K562 (cell line): ENCODE measurements at regions not wholly inside any gene's neighbourhood (a gene's known extent, or its start where the extent isn't known, plus 50 kb on each side); places are given as distances from the start of the nearest gene placed in this dataset.

ENCODE experiments used
- ATAC-seq: fragments of 200-7000 bp; cut with Tn5 transposase; 3 replicates; pipeline ENCODE4 v1.9.1; 2020; ENCODE audit warnings: moderate library complexity
- BruUV-seq: library from RNA; stranded (reverse); fragments of 400-500 nt; replicated peaks from 2 replicates; lab custom pipeline; 2021; lab: Mats Ljungman, UMichigan
- CTCF ChIA-PET: fragments of 300-600 bp; formaldehyde crosslinking; extraction: SDS; loops from one replicate; lab custom pipeline; 2021; ENCODE audit warnings: low intra/inter-chr PET ratio; lab: Yijun Ruan, JAX
- POLR2A ChIA-PET: fragments of 300-600, 350-650 bp; sonication (Branson Sonifier 250); formaldehyde crosslinking; extraction: SDS; loops from one replicate; lab custom pipeline; 2021; ENCODE audit warnings: antibody characterized with exemption, inconsistent platforms; lab: Yijun Ruan, JAX
- DNase-seq, 4 experiments: peaks; one replicate each; pipeline versions ENCODE4 v3.0.0 to v3.0.0-alpha.2; 2011 to 2018; ENCODE audit warnings: low spot score in 3 of 4, mixed read lengths in 3 of 4; ENCODE audit errors: extremely low read depth in 1 of 4
- FAIRE-seq: peaks from 2 replicates; lab custom pipeline; 2011; peaks lifted over from hg19 to GRCh38; lab: Jason Lieb, UNC
- H2AFZ ChIP-seq: 2 replicates; pipeline ENCODE4 v1.6.0; 2011; ENCODE audit warnings: low read depth, low read length, control low read depth, inconsistent platforms
- H3K27ac ChIP-seq: fragments of 200-600 bp; 3 replicates; pipeline ENCODE4 v1.8.0; 2011; ENCODE audit warnings: low read depth, mild to moderate bottlenecking, control low read depth, inconsistent platforms, low read length, moderate library complexity, mixed read lengths; ENCODE audit errors: extremely low read depth
- H3K27me3 ChIP-seq, 2 experiments: fragments of 300-600 bp in 1 of 2; 2 replicates in 1 of 2; 3 replicates in 1 of 2; pipeline versions ENCODE4 v1.6.0 to v1.8.0; 2011; ENCODE audit warnings: inconsistent platforms in 2 of 2, low read length in 2 of 2, mild to moderate bottlenecking in 1 of 2, mixed read lengths in 1 of 2, moderate library complexity in 1 of 2; ENCODE audit not compliant: control insufficient read depth in 2 of 2, insufficient read depth in 2 of 2
- H3K36me3 ChIP-seq: fragments of 300-600 bp; 3 replicates; pipeline ENCODE4 v1.8.0; 2011; ENCODE audit warnings: mild to moderate bottlenecking, low read length, inconsistent platforms; ENCODE audit not compliant: control insufficient read depth, insufficient read depth
- H3K4me1 ChIP-seq, 2 experiments: fragments of 200-600 bp in 1 of 2; replicated peaks in 1 of 2; 2 replicates in 1 of 2; 3 replicates in 1 of 2; pipeline versions ENCODE4 v1.5.1 to v1.8.0; 2011; ENCODE audit warnings: inconsistent platforms in 2 of 2, low read length in 2 of 2, mild to moderate bottlenecking in 1 of 2, mixed read lengths in 1 of 2, moderate library complexity in 1 of 2; ENCODE audit not compliant: control insufficient read depth in 2 of 2, insufficient read depth in 2 of 2
- H3K4me2 ChIP-seq: 2 replicates; pipeline ENCODE4 v1.6.1; 2011; ENCODE audit warnings: low read length, control low read depth, inconsistent platforms, mixed read lengths; ENCODE audit not compliant: insufficient read depth
- H3K4me3 ChIP-seq: fragments of 200-600 bp; sonication (generic), shearing (Covaris generic); 2 replicates; pipeline ENCODE4 v1.5.1; 2016; ENCODE audit warnings: control low read depth, inconsistent platforms
- H3K79me2 ChIP-seq: fragments of 200-600 bp; 3 replicates; pipeline ENCODE4 v1.8.0; 2011; ENCODE audit warnings: low read length, inconsistent platforms; ENCODE audit not compliant: control insufficient read depth, insufficient read depth
- H3K9ac ChIP-seq, 2 experiments: 2 replicates each; pipeline versions ENCODE4 v1.6.0 to v1.6.1; 2011; ENCODE audit warnings: low read depth in 2 of 2, low read length in 2 of 2, control low read depth in 1 of 2, inconsistent platforms in 1 of 2, mild to moderate bottlenecking in 1 of 2, mixed read lengths in 1 of 2; ENCODE audit not compliant: insufficient read depth in 1 of 2
- H3K9me1 ChIP-seq: one replicate; pipeline ENCODE4 v1.6.0; 2011; ENCODE audit warnings: inconsistent platforms, mild to moderate bottlenecking, low read length, moderate library complexity; ENCODE audit not compliant: control insufficient read depth, insufficient read depth
- H3K9me3 ChIP-seq: replicated peaks from 2 replicates; pipeline ENCODE4 v1.5.1; 2011; ENCODE audit warnings: low read depth, low read length, inconsistent platforms; ENCODE audit not compliant: control insufficient read depth, insufficient read depth
- H4K20me1 ChIP-seq: replicated peaks from 2 replicates; pipeline ENCODE4 v1.6.1; 2011; ENCODE audit warnings: low read length, inconsistent platforms, mixed read lengths; ENCODE audit not compliant: control insufficient read depth, insufficient read depth
- FOXJ2 ChIP-seq: fragments of 200-800 bp; sonication (Bioruptor generic); IDR thresholded peaks from 2 replicates; pipeline ENCODE4 v1.6.1; 2016; ENCODE audit warnings: missing genetic modification characterization, missing compliant biosample characterization
- NFIC ChIP-seq: fragments of 450-650 bp; IDR thresholded peaks from 2 replicates; pipeline ENCODE4 v1.6.1; 2017; ENCODE audit warnings: mild to moderate bottlenecking, inconsistent platforms
- POLR2G ChIP-seq: fragments of 200-400 bp; formaldehyde crosslinking; IDR thresholded peaks from 2 replicates; pipeline ENCODE4 v1.6.1; 2017; ENCODE audit warnings: low read depth, mild to moderate bottlenecking, antibody characterized with exemption, low read length, moderate library complexity
- YY1 ChIP-seq, 3 experiments: IDR thresholded peaks; 2 replicates each; pipeline ENCODE4 v1.6.1; 2011; ENCODE audit warnings: low read length in 2 of 3, mild to moderate bottlenecking in 2 of 3, moderate library complexity in 2 of 3, borderline replicate concordance in 1 of 3, control low read depth in 1 of 3, low read depth in 1 of 3; ENCODE audit not compliant: insufficient read depth in 3 of 3, insufficient replicate concordance in 2 of 3, control insufficient read depth in 1 of 3, insufficient read length in 1 of 3; ENCODE audit errors: extremely low read depth in 1 of 3
- ZFP36 ChIP-seq: fragments of 150-350 bp; IDR thresholded peaks from 2 replicates; pipeline ENCODE4 v1.6.1; 2018; ENCODE audit warnings: low read length, low read depth; ENCODE audit not compliant: partially characterized antibody
- WGBS: fragments of 100-300 bp; shearing (Covaris generic); methylation state at CpG from one replicate; pipeline ENCODE4 v1.1.6; 2016; ENCODE audit warnings: low coverage, mixed read lengths; ENCODE audit not compliant: insufficient coverage; ENCODE audit errors: missing lambda C conversion rate; 5-methylcytosine and 5-hydroxymethylcytosine counted together
- in situ Hi-C: fragments of 300-500 bp; cut with MboI; formaldehyde crosslinking; loops from 4 replicates; pipeline ENCODE4 v1.15.0; 2018; ENCODE audit warnings: inconsistent platforms, mixed read lengths
- intact Hi-C: fragments of 100-400 bp; cut with micrococcal nuclease; formaldehyde crosslinking; loops from 2 replicates; pipeline ENCODE4 v1.14.2; 2022

DNA sequence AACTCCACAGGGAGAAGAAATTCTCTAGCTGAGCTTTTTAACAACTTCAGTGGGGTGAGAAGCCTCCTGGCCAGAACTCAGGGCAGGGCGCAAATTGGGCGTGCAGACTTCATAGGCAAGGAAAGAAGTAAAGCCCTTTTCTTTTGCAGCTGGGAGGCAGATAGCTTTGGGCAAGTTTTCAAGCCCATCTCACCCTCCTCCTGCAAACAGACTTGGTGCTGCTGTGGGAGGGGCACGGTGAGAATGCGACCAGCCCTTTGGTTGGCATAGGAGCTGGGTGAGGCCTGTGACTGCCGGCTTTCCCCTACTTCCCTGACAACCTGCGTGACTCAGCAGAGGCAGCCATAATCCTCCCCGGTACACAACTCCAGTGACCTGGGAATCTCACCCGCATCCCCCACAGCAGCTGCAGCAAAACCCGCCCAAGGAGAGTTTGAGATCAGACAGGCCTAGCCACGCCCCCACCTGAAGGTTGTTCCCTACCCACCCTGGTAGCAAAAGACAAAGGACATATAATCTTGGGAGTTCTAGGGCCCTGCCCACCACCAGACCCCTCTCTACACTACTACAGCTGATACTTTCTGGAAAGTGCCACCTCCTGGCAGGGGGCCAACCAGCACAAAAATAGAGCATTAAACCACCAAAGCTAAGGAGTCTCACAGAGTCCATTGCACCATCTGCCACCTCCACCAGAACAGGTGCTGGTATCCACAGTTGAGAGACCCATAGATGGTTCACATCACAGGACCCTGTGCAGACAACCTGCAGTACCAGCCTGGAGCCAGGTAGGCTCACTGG, 195.5 kb upstream of the CCL2 start:
- Histone ChIP-seq H3K4me2 (no peak overlapping the region), H3K27ac (no peak overlapping the region)
- 2% methylated on average over 9 of the region's 10 CpGs for WGBS
- no peak for TF ChIP-seq POLR2G
- peak; percentile 75 for TF ChIP-seq NFIC
- no peak for TF ChIP-seq FOXJ2
- no peak for TF ChIP-seq YY1 (IDR thresholded peaks at IDR 0.05; ENCODE audit: borderline replicate concordance in 1 of 3, control insufficient read depth in 1 of 3, extremely low read depth in 1 of 3, insufficient read depth in 3 of 3, insufficient read length in 1 of 3, insufficient replicate concordance in 2 of 3, low read depth in 1 of 3, low read length in 2 of 3)
- TF ChIP-seq ZFP36: peak; percentile 74
- TF ChIP-seq, all 486 proteins: peak for 2
- ChIA-PET CTCF (no interaction called here), POLR2A (interaction anchor here (1.3 kb wide), 1 partner anchor 15 kb away, joined by 4 read pairs; no protein-coding TSS in a partner anchor)
- no peak for DNase-seq
- no TSS peak for BruUV-seq
- Histone ChIP-seq H3K9ac (no peak overlapping the region), H3K79me2 (no peaks in the 10 kb centered on the region), H3K4me1 (no peaks in the 10 kb centered on the region), H3K9me3 (no peaks in the 10 kb centered on the region), H3K27me3 (no peaks in the 10 kb centered on the region), H4K20me1 (no peaks in the 10 kb centered on the region), H3K9me1 (no peaks in the 10 kb centered on the region), H3K4me3 (no peak overlapping the region), H3K36me3 (no peaks in the 10 kb centered on the region), H2AFZ (no peak overlapping the region)
- in situ Hi-C loops (no loop called here), intact Hi-C loops (no loop called here)
- no peak for FAIRE-seq
- no peak for ATAC-seq
